ENCODE measurements at regions not wholly inside any gene's neighbourhood (a gene's known extent, or its start where the extent isn't known, plus 50 kb on each side); places are given as distances from the start of the nearest gene placed in this dataset.

DNA sequence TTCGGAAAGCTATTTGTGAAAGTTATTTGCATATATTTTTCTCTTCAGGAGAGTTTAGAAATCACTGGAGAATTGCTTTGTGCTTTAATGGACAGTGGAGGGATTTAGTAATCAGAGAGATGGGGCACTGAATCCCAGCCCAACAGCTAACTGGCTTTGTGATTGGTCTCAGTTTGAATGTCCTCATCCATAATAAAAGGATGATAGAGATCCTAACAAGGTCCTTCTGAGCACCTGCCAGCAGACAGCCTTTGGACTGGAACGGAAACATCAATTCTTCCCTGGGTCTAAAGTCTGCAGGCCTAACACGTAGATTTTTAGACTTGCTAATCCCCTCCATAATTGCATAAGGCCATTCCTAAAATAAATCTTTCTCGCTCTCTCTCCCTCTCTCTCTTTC lies 112.0 kb upstream of the ADAMTS5 start:
- ATAC-seq (no peak), DNase-seq (ENCODE audit: low spot score in 2 of 2) (no peak)
- Mint-ChIP-seq H3K27ac (no peak overlapping the region), H3K9me3 (no peaks in the 10 kb centered on the region), H3K36me3 (no peaks in the 10 kb centered on the region)

DNA sequence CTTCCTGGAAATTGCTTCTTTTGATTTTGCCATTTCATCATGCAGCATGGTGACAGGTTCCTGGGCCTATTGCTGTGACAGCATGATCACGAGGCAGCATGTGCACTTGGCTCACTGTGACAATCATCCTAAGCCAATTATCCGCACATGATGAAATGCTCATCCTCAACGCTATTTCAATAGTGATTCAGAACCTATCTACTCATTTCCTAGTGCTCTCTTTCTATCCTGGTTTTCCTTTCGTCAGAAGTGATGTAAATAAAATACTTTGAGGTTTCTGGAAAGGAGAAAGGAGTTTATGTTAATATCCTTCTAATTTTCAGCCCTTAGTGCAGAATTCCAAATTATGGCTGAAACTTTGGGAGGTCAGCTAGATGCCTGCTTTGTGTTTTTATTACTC lies 110.6 kb upstream of the ADAMTS5 start:
- Mint-ChIP-seq H3K36me3 (no peaks in the 10 kb centered on the region), H3K27ac (no peak overlapping the region), H3K9me3 (peaks cover 0 to 3% of the 10 kb centered on the region in 2 donors)
- no peak for DNase-seq (ENCODE audit: low spot score in 2 of 2)
- no peak for ATAC-seq

DNA sequence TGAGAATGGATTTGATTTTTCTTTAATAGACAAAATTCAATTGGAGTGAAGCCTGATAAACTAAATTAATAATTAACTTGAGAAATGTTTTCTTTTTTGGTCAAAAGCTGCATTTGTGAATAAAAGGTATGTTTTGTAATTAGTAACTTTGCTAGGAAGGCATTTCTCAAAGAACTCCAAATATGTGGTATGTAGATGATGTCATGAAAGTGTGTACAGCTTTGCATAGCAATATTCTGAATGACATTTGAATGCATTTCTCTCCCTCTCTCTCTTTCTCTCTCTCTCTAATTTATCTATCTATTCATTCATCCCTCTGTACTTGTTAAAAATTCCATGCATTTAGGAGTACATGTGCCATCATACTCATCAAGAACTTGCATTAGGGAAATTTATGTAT lies 109.1 kb upstream of the ADAMTS5 start:
- Mint-ChIP-seq H3K9me3 (peaks cover 0 to 7% of the 10 kb centered on the region in 2 donors), H3K27ac (no peak overlapping the region), H3K36me3 (no peaks in the 10 kb centered on the region)
- DNase-seq (ENCODE audit: low spot score in 2 of 2) (no peak), ATAC-seq (no peak)

DNA sequence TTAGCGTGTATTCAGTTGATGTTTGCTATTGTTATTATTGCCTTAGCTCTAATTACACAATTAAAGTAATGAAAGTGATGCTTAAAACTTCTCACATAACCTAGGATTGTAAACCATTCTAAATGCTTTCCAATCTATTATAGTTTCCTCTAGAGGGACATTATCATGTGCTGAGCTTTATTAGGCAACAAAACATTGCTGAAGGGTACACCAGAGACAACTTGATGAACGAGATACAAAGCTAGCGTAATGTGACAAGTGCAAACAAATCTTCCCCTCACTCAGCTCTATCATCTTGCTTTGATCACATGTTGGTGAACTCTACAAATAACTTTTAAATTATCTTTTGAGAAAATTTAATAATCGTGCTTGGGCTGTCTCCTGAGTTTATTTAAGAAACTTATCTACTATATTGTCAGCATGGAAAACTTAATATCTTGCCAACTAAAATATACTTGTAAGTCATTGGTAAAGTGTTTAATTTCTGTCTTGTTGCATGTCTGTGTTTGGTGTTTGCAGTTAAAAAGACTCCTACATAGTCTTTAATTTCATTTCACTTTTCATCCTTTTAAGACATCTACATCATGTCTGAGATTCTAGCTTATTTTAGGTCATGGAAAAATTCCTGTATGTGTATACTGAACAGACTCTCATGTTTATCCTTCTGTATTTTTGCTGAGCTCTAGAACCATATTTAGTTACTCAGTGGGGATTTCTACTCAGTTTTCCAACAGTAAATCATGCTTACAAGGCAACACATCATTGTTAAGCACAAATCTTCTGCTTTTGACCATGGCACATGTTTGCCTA lies 104.2 kb upstream of the ADAMTS5 start:
- no peak for DNase-seq (ENCODE audit: low spot score in 2 of 2)
- Mint-ChIP-seq H3K36me3 (no peaks in the 10 kb centered on the region), H3K27ac (no peak overlapping the region), H3K9me3 (peaks cover under 1 to 7% of the 10 kb centered on the region in 2 donors)
- ATAC-seq: no peak

DNA sequence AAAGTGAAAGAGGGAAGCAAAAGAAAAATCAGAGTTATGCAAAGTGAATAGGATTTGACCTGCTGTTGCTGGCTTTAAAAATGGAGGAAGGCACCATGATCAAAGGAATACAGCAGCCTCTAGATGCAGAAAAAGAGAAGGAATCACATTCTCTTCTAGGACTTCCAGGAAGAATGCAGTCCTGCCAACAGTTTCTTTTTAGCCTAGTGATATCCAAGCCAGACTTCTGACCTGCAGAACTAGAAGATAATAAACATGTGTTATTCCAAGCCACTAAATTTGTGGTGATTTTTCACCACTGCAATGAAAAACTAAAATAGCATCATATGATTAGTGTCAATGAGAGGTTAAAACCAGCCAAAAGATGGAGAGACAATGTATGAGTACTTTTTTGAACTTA lies 101.9 kb upstream of the ADAMTS5 start:
- DNase-seq (ENCODE audit: low spot score in 2 of 2): no peak
- no peaks in the 10 kb centered on the region for H3K36me3 Mint-ChIP-seq
- no peak overlapping the region for H3K27ac Mint-ChIP-seq
- ATAC-seq: no peak
- H3K9me3 Mint-ChIP-seq: peaks cover 10 to 19% of the 10 kb centered on the region in 2 donors

DNA sequence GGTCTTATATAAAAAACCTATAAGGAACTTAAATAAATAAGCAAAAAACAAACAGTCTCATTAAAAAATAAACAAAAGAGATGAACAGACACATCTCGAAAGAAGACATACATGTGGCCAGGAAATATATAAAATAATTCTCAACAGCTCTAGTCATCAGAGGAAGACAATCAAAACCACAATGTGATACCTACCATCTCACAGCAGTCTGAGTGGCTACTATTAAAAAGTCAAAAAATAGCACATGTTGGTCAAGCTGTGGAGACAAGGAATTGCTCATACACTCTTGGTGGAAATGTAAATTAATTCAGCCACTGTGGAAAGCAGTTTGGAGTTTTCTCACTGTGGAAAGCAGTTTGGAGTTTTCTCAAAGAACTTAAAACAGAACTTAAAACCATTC lies 100.3 kb upstream of the ADAMTS5 start:
- peaks cover 17 to 23% of the 10 kb centered on the region in 2 donors for H3K9me3 Mint-ChIP-seq
- H3K36me3 Mint-ChIP-seq: peaks cover 5 to 8% of the 10 kb centered on the region in 2 donors
- no peak for ATAC-seq
- DNase-seq (ENCODE audit: low spot score in 2 of 2): no peak
- H3K27ac Mint-ChIP-seq: no peak overlapping the region

DNA sequence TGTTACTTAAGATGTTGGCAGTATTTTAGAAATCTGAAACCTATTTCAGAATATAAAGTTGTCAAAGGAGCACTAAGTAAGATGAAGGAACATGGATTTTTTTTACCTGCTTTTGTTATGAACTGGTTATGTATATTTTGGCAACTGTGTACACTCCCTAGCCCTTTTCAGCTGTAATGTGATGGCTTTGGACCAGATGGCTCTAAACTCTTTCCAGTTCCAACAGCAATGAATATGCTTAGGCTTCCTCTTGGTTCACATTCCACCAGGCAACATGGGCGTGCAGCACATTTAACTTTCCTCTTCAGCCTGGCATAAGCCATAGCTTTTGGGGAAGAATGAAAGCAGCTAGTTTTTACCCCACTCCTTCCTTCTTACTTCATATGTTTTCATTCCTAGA lies 95.6 kb upstream of the ADAMTS5 start:
- ATAC-seq (no peak), DNase-seq (ENCODE audit: low spot score in 2 of 2) (no peak)
- Mint-ChIP-seq H3K36me3 (peaks cover 5 to 8% of the 10 kb centered on the region in 2 donors), H3K27ac (no peak overlapping the region), H3K9me3 (peaks cover 21 to 23% of the 10 kb centered on the region in 2 donors)

DNA sequence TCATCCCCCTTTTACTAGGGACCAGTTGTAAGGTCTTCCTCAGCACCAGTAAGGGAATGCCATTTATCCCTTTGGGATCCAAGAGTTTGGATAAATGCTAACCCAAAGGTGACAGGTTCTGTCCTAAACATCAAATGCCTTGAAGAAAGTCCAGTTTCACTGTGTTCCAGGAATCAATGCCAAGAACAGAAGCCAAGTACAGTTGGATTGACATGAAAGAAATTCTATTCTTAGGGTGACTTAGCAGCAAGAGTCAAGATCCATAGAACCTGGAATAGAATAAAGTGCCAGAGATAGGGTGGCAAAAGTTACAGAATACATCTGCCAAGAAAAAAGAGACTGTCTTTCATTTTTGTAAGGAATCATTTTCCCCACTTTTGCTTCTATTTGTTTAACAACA lies 94.9 kb upstream of the ADAMTS5 start:
- Mint-ChIP-seq H3K9me3 (peaks cover 21 to 26% of the 10 kb centered on the region in 2 donors), H3K36me3 (peaks cover 5 to 8% of the 10 kb centered on the region in 2 donors), H3K27ac (no peak overlapping the region)
- DNase-seq (ENCODE audit: low spot score in 2 of 2) (no peak), ATAC-seq (no peak)

DNA sequence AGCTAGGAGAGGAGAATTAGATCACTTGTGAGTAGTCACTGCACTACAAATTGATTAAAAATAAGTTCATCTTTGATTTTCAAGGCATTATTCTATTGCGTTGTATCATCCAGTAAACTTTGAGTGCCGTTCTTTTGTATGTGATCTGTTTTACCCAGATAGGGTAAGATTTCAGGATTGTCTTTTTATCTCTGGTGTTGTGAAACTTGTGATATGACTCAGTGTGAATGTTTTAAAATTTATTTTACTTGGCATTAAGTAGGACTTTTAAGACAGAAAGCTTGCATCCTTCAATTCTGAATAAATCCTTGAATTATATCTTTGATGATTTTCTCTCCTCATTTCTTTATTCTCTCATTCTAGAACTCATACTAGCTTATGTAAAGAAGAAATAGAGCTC lies 93.3 kb upstream of the ADAMTS5 start:
- no peak for DNase-seq (ENCODE audit: low spot score in 2 of 2)
- no peak for ATAC-seq
- peaks cover 11 to 35% of the 10 kb centered on the region in 2 donors for H3K9me3 Mint-ChIP-seq
- H3K36me3 Mint-ChIP-seq: peaks cover 5 to 8% of the 10 kb centered on the region in 2 donors
- H3K27ac Mint-ChIP-seq: no peak overlapping the region

DNA sequence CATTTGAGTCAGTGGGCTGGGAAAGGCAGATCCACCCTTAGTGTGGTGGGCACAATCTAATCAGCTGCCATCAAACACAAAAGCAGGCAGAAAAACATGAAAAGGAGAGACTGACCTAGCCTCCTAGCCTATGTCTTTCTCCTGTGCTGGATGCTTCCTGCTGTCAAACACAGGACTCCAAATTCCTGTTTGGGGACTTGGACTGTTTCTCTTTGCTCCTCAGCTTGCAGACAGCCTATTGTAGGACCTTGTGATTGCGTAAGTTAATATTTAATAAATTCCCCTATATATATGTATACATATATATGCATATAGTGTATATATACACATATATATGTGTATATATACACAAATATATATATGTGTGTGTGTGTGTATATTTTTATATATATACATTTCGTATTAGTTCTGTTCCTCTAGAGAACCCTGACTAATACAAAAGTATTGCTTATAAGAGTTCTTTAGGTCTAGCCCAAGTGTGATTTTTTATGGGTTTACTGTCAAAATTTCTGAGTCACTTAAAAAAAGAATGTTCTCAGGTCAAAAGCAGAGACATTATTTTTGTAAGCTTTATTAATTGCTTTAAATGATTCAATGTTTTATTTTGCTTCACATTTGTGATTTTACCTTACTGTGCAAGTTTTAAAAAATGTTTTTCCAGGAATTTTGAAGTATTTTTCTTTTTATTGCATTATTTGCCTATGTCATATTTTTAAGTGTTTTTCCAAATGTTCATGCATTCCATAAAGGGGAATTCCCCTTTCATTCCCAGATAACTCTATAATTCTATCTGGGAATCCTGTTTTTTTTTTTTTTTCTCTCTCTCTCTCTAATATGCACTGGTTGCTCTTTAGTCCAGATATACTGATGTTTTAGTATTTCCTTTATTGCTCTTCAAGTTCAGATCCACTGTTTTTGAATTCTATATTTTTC lies 92.1 kb upstream of the ADAMTS5 start:
- Mint-ChIP-seq H3K27ac (no peak overlapping the region), H3K36me3 (peaks cover 5 to 8% of the 10 kb centered on the region in 2 donors), H3K9me3 (peaks cover 11 to 31% of the 10 kb centered on the region in 2 donors)
- ATAC-seq (no peak), DNase-seq (ENCODE audit: low spot score in 2 of 2) (no peak)

DNA sequence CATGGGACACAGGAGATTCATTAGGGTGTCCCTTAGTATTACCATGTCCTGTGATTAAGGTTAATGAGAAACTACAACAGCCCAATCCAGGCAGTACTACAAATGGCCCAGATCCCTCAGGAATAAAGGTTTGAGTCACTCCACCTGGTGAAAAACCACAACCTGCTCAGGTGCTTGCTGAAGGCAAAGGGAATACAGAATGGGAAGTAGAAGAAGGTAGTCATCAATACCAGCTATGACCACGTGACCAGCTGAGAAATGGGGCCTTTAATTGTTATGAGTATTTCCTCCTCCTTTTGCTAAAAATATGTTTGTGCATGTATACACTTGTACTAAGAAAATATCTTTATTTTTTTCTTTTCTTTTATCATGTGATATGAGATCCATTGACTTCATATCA lies 91.1 kb upstream of the ADAMTS5 start:
- no peak for DNase-seq (ENCODE audit: low spot score in 2 of 2)
- H3K36me3 Mint-ChIP-seq: peaks cover 3 to 5% of the 10 kb centered on the region in 2 donors

DNA sequence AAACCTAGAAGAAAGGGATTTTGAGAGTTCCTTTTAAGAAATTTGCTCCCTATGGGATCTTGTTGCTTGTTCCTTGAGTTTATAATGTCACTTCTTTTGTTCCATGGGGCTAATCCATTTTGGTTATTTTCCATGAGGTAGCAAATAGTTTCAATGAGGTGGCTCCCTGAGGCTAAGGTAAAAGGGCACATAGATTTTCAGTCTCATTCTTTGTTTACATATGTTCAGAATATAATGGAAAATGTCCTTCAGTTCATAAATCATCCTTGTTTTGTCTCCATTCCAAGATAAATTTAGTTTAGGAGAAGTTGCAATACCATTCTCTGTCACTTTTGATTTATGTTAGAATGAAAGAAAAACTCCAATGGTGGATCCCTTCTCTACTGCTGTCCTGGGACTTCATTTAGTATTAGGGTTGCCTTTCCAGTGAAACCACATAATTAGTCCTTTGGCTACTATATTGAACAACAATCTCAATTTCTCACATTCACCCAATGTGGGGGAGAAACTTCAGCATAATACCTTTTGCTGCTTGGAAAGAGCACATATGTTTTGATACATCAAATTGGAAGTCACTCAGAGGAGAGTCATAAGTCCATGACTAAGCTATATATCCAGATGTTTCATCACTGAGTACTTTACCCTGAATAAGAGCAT lies 80.9 kb upstream of the ADAMTS5 start:
- DNase-seq (ENCODE audit: low spot score in 2 of 2): no peak
- no peak for ATAC-seq
- H3K36me3 Mint-ChIP-seq: no peaks in the 10 kb centered on the region
- H3K9me3 Mint-ChIP-seq: peaks cover 0 to 11% of the 10 kb centered on the region in 2 donors
- H3K27ac Mint-ChIP-seq: no peak overlapping the region

More for the DNA sequence above, 91.1 kb upstream of the ADAMTS5 start:
- ATAC-seq: no peak
- Mint-ChIP-seq H3K9me3 (peaks cover 9 to 29% of the 10 kb centered on the region in 2 donors), H3K27ac (no peak overlapping the region)

DNA sequence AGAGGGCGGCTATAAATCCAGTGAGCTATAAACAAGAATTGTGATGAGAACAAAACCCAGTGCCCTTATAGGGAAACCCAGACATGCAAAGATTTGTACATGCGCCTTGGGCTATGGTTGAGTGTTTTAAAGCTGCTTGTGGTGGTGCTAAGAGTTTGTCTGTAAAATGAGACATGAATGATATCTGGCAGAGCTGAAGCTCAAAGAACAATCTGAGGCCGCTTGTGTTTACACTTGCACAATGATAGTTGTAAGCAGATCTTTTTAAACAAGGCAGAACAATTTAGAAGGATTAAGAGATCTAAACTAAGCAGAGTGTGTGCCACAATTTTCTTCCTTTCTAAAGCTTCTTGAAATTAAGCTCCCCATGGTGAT lies 80.4 kb upstream of the ADAMTS5 start:
- peaks cover 0 to 11% of the 10 kb centered on the region in 2 donors for H3K9me3 Mint-ChIP-seq
- ATAC-seq (no peak), DNase-seq (ENCODE audit: low spot score in 2 of 2) (no peak)
- H3K36me3 Mint-ChIP-seq: no peaks in the 10 kb centered on the region
- no peak overlapping the region for H3K27ac Mint-ChIP-seq

DNA sequence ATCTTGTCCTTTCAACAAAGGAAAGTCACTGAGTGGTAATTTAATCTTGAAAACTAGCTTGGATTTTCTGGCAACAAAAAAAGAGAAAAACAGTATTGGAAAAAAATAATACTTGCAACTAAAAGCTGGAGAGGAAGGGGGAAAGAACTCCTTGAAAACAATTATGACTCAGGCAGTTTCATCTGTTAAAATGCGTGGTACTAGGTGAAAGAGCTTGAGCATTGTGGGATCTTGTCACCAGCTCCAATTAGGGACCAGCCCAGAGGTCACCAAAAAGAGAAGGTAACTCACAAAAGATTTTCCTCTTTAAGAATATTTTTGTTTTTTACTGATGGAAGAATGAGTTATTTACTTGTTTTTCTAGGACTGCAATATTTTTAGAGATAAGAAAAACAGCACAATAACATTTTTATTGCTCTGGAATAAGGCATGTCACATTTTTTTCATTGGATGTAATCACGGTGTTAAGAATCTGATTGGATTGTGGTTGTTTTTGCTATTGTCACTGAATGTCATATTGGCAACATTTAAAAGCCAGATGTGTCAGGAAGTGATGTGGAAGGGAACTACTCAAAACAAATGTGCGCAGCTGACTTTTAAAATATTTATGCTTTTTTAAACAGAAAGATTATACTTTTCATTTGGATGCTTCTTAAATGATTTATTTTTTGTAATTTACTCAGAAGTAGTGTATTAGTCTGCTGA lies 78.5 kb upstream of the ADAMTS5 start:
- no peaks in the 10 kb centered on the region for H3K36me3 Mint-ChIP-seq
- DNase-seq (ENCODE audit: low spot score in 2 of 2): no peak
- peaks cover 0 to 10% of the 10 kb centered on the region in 2 donors for H3K9me3 Mint-ChIP-seq
- no peak for ATAC-seq
- no peak overlapping the region for H3K27ac Mint-ChIP-seq

DNA sequence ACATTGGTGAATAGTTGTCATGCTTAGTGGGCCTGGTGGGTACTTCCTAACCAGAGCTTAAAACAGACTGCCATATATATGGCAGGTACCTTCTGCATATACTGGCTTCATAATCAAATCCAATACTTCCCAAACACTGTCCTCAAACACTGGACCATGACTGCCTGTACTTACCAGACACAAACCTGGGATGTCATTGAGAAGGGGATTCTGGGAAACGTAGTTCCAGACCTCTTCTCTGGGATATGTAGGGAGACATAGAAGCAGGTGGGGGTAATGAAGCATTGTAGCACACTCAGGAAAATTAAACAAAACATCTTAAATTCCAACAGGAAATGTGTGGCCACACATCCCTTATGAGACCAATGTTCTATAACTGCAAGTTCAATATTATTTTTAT lies 76.5 kb upstream of the ADAMTS5 start:
- ATAC-seq (no peak), DNase-seq (ENCODE audit: low spot score in 2 of 2) (no peak)
- no peak overlapping the region for H3K27ac Mint-ChIP-seq
- H3K9me3 Mint-ChIP-seq: peaks cover 0 to 10% of the 10 kb centered on the region in 2 donors
- no peaks in the 10 kb centered on the region for H3K36me3 Mint-ChIP-seq

DNA sequence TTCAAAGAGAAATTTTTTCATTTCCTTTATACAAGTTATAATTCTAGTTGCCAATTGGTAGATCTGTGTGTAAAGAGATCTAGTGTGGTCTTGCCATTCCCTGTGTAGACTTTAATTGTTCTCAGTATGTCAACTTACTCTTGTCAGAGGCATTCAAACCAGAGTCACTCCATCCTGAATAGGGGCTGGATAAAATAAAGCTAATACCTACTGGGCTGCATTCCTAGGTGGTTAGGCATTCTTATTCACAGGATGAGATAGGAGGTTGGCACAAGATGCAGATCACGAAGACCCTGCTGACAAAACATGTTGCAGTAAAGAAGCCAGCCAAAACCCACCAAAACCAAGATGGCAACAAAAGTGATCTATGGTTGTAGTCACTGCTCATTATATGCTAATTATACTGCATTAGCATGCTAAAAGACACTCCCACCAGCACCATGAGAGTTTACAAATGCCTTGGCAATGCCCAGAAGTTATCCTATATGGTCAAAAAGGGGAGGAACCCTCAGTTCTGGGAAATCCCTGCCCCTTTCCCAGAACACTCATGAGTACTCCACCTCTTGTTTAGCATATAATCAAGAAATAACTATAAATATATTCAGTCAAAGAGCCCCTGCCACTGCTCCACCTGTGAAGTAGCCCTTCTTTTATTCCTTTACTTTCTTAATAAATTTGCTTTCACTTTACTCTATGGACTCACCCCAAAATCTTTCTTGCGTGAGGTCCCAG lies 74.0 kb upstream of the ADAMTS5 start:
- no peak for DNase-seq (ENCODE audit: low spot score in 2 of 2)
- no peak overlapping the region for H3K27ac Mint-ChIP-seq
- no peak for ATAC-seq
- peaks cover 4 to 10% of the 10 kb centered on the region in 2 donors for H3K9me3 Mint-ChIP-seq
- no peaks in the 10 kb centered on the region for H3K36me3 Mint-ChIP-seq

Data from activated naive CD4-positive, alpha-beta T cell treated with anti-CD3 and anti-CD28 coated beads, Interleukin-2, amount 50 U/mL, for 72 hours (primary cell).